ENCODE measurements at regions not wholly inside any gene's neighbourhood (a gene's known extent, or its start where the extent isn't known, plus 50 kb on each side); places are given as distances from the start of the nearest gene placed in this dataset.

DNA sequence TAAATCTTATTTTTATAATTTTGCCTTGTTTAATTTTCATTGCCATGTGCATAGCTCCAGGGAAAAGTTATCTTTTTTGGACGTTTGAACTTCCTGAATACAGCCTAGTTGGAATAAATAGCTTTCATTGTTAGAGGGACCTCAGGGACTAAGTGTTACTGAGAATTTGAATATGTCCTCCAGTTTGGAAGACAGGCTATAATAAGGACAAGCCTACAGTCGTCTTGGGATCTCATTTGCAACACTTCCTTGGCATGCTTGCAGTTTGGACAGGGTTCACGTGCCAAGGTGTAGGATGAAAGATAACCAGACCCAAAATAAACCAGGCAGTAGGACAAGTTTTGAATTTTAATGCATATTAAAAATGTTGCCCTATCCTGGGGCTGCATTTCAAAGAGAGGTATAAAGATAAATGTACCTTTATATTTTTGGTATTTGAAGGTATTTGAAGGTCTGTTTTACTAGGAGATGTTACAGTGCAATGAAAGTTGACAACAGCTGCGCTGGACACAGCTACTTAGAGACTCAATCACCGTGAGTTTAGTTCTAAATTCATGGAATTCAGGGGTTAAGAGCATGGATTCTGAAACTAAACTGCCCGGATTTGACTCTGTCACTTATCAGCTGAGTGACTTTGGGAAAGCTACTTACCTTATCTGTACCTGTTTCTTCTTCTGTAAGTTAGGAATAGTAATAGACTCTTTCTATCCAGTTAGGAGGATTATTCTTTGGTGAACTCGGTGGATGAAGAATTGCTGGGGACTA, 134.1 kb downstream of the ACTBL2 start:
- TF ChIP-seq EZH2 (IDR thresholded peaks at IDR 0.05; ENCODE audit: low read length), result no peak
- TF ChIP-seq, protein P1, sequence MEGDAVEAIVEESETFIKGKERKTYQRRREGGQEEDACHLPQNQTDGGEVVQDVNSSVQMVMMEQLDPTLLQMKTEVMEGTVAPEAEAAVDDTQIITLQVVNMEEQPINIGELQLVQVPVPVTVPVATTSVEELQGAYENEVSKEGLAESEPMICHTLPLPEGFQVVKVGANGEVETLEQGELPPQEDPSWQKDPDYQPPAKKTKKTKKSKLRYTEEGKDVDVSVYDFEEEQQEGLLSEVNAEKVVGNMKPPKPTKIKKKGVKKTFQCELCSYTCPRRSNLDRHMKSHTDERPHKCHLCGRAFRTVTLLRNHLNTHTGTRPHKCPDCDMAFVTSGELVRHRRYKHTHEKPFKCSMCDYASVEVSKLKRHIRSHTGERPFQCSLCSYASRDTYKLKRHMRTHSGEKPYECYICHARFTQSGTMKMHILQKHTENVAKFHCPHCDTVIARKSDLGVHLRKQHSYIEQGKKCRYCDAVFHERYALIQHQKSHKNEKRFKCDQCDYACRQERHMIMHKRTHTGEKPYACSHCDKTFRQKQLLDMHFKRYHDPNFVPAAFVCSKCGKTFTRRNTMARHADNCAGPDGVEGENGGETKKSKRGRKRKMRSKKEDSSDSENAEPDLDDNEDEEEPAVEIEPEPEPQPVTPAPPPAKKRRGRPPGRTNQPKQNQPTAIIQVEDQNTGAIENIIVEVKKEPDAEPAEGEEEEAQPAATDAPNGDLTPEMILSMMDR (optimal IDR thresholded peaks at IDR 0.05 in 1 of 3, IDR thresholded peaks at IDR 0.05 in 1 of 3, conservative IDR thresholded peaks at IDR 0.05 in 1 of 3; ENCODE audit: extremely low read depth in 1 of 3, insufficient read depth in 2 of 3, low read length in 3 of 3), result no peak

Data from keratinocyte (primary cell).